Activated T-cell treated with anti-CD3 and anti-CD28 coated beads, Interleukin-2, amount 50 U/mL, for 4 hours (primary cell): ENCODE measurements at regions not wholly inside any gene's neighbourhood (a gene's known extent, or its start where the extent isn't known, plus 50 kb on each side); places are given as distances from the start of the nearest gene placed in this dataset.
"Not testable (repeated sequence)": the region's sequence is repeated elsewhere in the genome, so short reads cannot be mapped to it uniquely, and the experiment has no call there.

Source experiments
- ATAC-seq, 2 donors: fragments of 200-7000 bp; cut with Tn5 transposase; one replicate each; pipeline ENCODE4 v1.10.0; 2021
- DNase-seq: peaks from one replicate; pipeline ENCODE4 v3.0.0-alpha.2; 2020
- H3K27me3 Mint-ChIP-seq: one replicate; pipeline ENCODE4 v1.8.0; 2021; ENCODE audit warnings: low read depth, mixed read lengths
- H3K36me3 Mint-ChIP-seq: one replicate; pipeline ENCODE4 v1.8.0; 2022; ENCODE audit warnings: mixed read lengths; ENCODE audit not compliant: insufficient read depth
- H3K4me1 Mint-ChIP-seq: one replicate; pipeline ENCODE4 v1.8.0; 2021; ENCODE audit warnings: low read depth, mixed read lengths
- H3K4me3 Mint-ChIP-seq: one replicate; pipeline ENCODE4 v1.8.0; 2021; ENCODE audit warnings: mild to moderate bottlenecking, moderate library complexity, mixed read lengths
- H3K9me3 Mint-ChIP-seq: one replicate; pipeline ENCODE4 v1.8.0; 2021; ENCODE audit warnings: mixed read lengths

DNA sequence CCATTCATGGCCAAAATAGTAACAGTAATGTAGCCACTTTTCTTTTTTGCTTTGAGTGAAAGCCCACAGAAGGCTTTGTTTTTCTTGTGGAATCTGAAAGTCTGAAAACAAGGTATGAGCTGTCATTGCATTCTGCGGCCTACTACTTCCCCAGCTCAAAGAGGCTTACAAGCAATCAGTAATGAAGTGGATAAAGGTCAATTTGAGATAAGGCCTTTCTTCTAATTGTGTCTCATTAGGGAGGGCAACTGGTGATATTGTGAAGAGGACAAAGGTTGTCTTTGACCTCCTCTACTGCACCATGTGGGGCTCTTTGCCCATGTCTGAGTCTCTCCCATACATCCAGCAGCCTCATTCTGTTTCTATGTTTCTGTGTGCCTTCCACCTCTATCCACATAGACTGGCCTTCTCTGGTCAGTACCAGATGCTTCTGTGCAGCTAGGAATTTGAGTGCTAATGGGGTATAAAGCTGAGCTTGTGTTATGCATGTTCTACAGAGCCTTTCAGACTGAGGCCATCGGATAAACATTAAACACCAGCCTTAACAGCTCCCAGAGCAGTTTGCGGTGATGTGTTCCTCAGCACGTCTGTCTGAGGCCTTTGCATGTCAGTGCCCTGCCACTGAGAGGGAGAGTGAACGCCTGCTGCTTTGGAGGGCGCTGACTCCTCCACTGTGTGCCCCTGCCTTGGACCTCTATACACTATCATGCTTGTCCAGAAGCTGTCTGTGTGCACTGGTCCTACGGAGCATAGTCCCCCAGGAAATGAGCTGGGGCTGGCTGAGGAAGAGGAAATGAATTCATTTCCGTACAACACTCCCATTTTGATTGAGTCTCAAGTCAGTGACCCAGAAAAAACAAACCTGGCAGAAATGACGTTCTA lies 80.2 kb downstream of the SH2D1A start:
- peaks cover 6% of the 10 kb centered on the region for H3K36me3 Mint-ChIP-seq
- DNase-seq, result no peak

GRCh38 chrX:124433186-124433585 lies 86.8 kb downstream of the SH2D1A start:
- no peak for DNase-seq
- Mint-ChIP-seq H3K9me3 (no peaks in the 10 kb centered on the region), H3K36me3 (no peaks in the 10 kb centered on the region), H3K27me3 (no peaks in the 10 kb centered on the region), H3K4me3 (no peak overlapping the region), H3K4me1 (no peaks in the 10 kb centered on the region)
- no peak for ATAC-seq

More for the DNA sequence above, 80.2 kb downstream of the SH2D1A start:
- H3K27me3 Mint-ChIP-seq, result no peaks in the 10 kb centered on the region
- no peaks in the 10 kb centered on the region for H3K4me1 Mint-ChIP-seq
- peaks cover 10% of the 10 kb centered on the region for H3K9me3 Mint-ChIP-seq
- H3K4me3 Mint-ChIP-seq, result no peak overlapping the region
- no peak for ATAC-seq

DNA sequence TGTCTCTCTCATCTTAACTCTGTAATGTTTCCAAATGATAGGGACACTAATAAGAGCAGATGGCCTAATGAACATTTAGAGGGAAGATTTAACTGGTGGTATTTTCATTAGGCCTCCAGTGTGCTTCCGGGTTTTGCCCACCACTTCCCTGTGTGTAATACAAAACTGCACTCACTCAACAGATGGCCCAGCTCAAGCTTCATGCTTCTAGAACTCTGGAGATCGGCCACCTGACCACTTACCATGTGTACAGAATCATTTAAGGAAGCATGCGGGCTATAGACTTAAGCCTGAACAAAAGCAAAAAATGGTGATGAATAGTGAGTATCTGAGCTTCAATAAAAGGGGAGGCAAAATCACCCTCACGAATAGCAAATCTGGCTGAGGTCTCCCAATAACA lies 89.3 kb downstream of the SH2D1A start:
- Mint-ChIP-seq H3K27me3 (no peaks in the 10 kb centered on the region), H3K9me3 (no peaks in the 10 kb centered on the region), H3K36me3 (no peaks in the 10 kb centered on the region), H3K4me3 (no peak overlapping the region), H3K4me1 (no peaks in the 10 kb centered on the region)
- no peak for ATAC-seq
- DNase-seq, result no peak

DNA sequence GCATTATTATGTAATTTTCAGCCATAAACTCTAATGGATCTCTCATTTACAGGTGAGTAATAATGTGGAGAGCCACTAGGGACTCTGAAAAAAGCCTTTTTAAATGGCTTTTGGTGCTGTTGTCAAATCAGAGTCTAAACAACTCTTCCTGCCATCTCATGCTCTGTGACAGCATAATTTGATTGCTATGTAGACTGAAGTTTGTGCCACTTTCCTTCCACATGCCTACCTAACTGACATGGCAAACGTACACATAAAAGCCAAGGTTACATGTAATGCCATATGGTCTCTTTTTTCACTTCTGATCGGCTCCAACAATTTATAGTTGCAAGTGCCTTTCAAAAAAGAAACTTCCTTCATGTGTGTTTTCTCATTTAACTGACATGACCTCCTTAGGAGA lies 94.3 kb downstream of the SH2D1A start:
- Mint-ChIP-seq H3K9me3 (no peaks in the 10 kb centered on the region), H3K4me3 (no peak overlapping the region), H3K27me3 (no peaks in the 10 kb centered on the region), H3K4me1 (peaks cover 10% of the 10 kb centered on the region), H3K36me3 (no peaks in the 10 kb centered on the region)
- no peak for DNase-seq
- ATAC-seq, result no peak

DNA sequence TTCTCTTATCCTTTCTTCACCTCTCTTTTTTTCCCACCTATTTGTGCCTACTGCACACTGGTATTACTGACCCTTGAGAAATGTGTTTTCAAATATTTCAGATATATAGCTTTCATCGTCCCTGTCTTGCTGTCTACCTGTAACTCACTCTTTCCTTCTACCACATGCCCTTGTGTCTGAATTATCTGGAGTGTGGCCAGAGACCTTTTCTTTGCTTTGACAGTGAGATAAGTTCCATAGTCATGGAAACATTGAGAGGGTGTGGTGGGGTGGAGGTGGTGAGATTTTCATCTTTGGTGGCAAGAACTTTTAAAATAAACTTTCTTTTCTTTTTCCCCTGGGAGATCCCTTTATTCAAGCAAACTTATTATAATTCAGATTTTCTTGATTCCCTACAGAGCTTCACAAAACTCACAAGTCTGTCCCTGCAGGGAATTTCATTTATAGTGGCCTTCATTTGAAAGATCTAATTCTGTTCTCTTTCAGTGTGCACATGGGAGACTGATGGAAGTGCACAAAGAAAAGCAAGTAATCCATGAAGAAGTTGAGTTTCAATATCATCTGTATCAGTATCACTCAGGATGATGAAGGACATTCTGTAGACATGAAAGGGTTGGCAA lies 95.7 kb downstream of the SH2D1A start:
- ATAC-seq (no peak), DNase-seq (no peak)
- H3K36me3 Mint-ChIP-seq, result no peaks in the 10 kb centered on the region
- no peak overlapping the region for H3K4me3 Mint-ChIP-seq
- H3K9me3 Mint-ChIP-seq, result no peaks in the 10 kb centered on the region
- peaks cover 10% of the 10 kb centered on the region for H3K4me1 Mint-ChIP-seq
- H3K27me3 Mint-ChIP-seq, result no peaks in the 10 kb centered on the region

- Mint-ChIP-seq H3K36me3 (no peaks in the 10 kb centered on the region), H3K9me3 (no peaks in the 10 kb centered on the region), H3K27me3 (no peaks in the 10 kb centered on the region), H3K4me3 (no peak overlapping the region), H3K4me1 (no peaks in the 10 kb centered on the region)
- ATAC-seq (no peak), DNase-seq (no peak)
Measured at GRCh38 chrX:124455966-124456365, 109.6 kb downstream of the SH2D1A start.

DNA sequence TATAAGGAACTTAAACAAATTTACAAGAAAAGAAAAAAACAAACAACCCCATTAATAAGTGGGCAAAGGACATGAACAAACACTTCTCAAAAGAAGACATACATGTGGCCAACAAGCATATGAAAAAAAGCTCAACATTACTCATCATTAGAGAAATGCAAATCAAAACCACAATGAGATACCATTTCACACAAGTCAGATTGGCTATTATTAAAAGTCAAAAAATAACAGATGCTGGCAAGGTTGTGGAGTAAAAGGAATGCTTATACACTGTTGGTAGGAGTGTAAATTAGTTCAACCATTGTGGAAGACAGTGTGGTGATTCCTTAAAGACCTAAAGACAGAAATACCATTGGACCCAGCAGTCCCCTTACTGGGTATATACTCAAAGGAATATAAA lies 113.5 kb downstream of the SH2D1A start:
- H3K9me3 Mint-ChIP-seq, H3K4me3 Mint-ChIP-seq, H3K36me3 Mint-ChIP-seq, H3K4me1 Mint-ChIP-seq, DNase-seq, H3K27me3 Mint-ChIP-seq, ATAC-seq: not testable (repeated sequence)

- Mint-ChIP-seq H3K4me3 (no peak overlapping the region), H3K27me3 (no peaks in the 10 kb centered on the region)
- no peak for ATAC-seq
Measured at GRCh38 chrX:124462931-124463330, 116.6 kb downstream of the SH2D1A start.

GRCh38 chrX:124467202-124467601 lies 120.8 kb downstream of the SH2D1A start:
- Mint-ChIP-seq H3K4me3 (no peak overlapping the region), H3K4me1 (no peaks in the 10 kb centered on the region), H3K9me3 (no peaks in the 10 kb centered on the region), H3K36me3 (no peaks in the 10 kb centered on the region), H3K27me3 (no peaks in the 10 kb centered on the region)
- no peak for DNase-seq
- no peak for ATAC-seq

More at GRCh38 chrX:124462931-124463330, 116.6 kb downstream of the SH2D1A start:
- H3K4me1 Mint-ChIP-seq, result no peaks in the 10 kb centered on the region
- no peaks in the 10 kb centered on the region for H3K9me3 Mint-ChIP-seq
- DNase-seq, result no peak
- H3K36me3 Mint-ChIP-seq, result no peaks in the 10 kb centered on the region

GRCh38 chrX:124475358-124475757 lies 129.0 kb downstream of the SH2D1A start:
- Mint-ChIP-seq H3K9me3 (no peaks in the 10 kb centered on the region), H3K4me3 (no peak overlapping the region), H3K36me3 (no peaks in the 10 kb centered on the region), H3K4me1 (no peaks in the 10 kb centered on the region), H3K27me3 (no peaks in the 10 kb centered on the region)
- ATAC-seq (no peak), DNase-seq (no peak)

- H3K4me1 Mint-ChIP-seq, result no peaks in the 10 kb centered on the region
- no peak overlapping the region for H3K4me3 Mint-ChIP-seq
- ATAC-seq (no peak), DNase-seq (no peak)
- H3K27me3 Mint-ChIP-seq, result no peaks in the 10 kb centered on the region
- no peaks in the 10 kb centered on the region for H3K9me3 Mint-ChIP-seq
- no peaks in the 10 kb centered on the region for H3K36me3 Mint-ChIP-seq
Measured at GRCh38 chrX:124476562-124476961, 130.2 kb downstream of the SH2D1A start.

- no peak for ATAC-seq
- no peaks in the 10 kb centered on the region for H3K27me3 Mint-ChIP-seq
- H3K4me1 Mint-ChIP-seq, result no peaks in the 10 kb centered on the region
- no peaks in the 10 kb centered on the region for H3K9me3 Mint-ChIP-seq
- DNase-seq, result no peak
- no peaks in the 10 kb centered on the region for H3K36me3 Mint-ChIP-seq
- no peak overlapping the region for H3K4me3 Mint-ChIP-seq
Measured at GRCh38 chrX:124478046-124478445, 131.7 kb downstream of the SH2D1A start.

DNA sequence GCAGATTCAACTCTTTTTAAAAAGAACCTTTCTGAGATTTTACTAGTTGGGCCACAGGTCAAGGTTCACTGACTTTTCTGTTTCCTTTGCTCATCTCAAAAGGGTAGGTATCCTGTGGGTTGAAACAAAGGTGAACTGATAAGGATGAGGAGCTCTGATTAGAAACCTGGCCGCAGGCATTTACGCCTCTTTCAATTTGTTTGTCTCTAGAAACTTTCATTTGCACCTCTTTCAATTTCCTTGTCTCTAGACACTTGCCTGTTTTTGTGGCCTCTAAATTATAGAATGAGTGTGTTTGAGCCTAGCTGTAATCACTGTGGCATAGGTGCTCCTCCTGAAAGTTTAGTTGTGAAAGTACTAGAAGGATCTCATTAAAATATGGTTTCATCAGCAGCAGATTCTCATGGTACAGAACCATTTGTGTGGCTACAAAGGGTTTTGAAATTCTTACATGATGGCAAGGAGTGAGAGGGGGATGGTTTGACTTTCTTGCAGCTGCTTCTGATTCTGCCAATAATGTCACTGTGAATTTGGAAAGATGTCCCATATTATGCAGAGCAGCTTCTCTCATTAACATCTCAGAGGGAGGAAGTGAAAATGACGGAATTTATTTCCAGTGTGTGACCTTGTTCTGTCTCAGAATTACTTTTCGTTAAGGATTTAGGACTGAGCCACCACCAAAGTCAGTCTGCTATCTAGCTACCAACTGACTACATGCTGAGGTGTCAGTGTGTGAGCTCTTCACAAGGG lies 142.2 kb downstream of the SH2D1A start:
- Mint-ChIP-seq H3K36me3 (no peaks in the 10 kb centered on the region), H3K9me3 (no peaks in the 10 kb centered on the region), H3K27me3 (peaks cover 3% of the 10 kb centered on the region), H3K4me3 (no peak overlapping the region), H3K4me1 (no peaks in the 10 kb centered on the region)
- no peak for DNase-seq
- ATAC-seq, result no peak

DNA sequence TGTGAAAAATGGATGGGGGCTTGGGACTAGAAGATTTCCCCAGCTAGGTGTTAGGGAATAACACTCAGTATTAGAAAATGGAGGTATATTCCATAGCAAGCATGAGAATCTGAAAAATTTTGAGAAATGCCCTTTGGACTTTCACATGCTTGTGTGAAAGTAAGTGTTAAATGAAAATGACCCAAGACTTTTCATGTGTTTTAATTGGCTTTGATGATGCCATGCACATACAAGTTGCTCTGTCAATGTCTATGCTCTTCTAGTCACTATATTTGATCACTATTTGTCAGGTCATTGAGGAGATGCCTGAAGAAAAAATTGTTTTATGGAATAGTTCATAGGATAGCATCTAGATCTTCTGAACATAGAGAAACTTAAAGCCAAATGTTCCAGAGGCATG lies 147.6 kb downstream of the SH2D1A start:
- H3K4me1 Mint-ChIP-seq, result no peaks in the 10 kb centered on the region
- no peaks in the 10 kb centered on the region for H3K36me3 Mint-ChIP-seq
- H3K9me3 Mint-ChIP-seq, result no peaks in the 10 kb centered on the region
- ATAC-seq (no peak), DNase-seq (no peak)
- peaks cover 3% of the 10 kb centered on the region for H3K27me3 Mint-ChIP-seq
- no peak overlapping the region for H3K4me3 Mint-ChIP-seq
